ENCODE measurements at regions not wholly inside any gene's neighbourhood (a gene's known extent, or its start where the extent isn't known, plus 50 kb on each side); places are given as distances from the start of the nearest gene placed in this dataset.
A peak's percentile ranks its signal among the peaks of the same experiment; 100 is the strongest.
"Not testable (repeated sequence)": the region's sequence is repeated elsewhere in the genome, so short reads cannot be mapped to it uniquely, and the experiment has no call there.

GRCh38 chr5:56729488-56729887, 85.9 kb upstream of the MAP3K1 start:
- H3K36me3 ChIP-seq: no peaks in the 10 kb centered on the region
- no peaks in the 10 kb centered on the region for H3K27me3 ChIP-seq (replicated peaks; ENCODE audit: insufficient read depth)
- H3K4me3 ChIP-seq: no peak overlapping the region
- no peak overlapping the region for H3K27ac ChIP-seq
- peaks cover 0 to 9% of the 10 kb centered on the region in 2 donors for H3K4me1 ChIP-seq (ENCODE audit: control insufficient read depth in 1 of 2, low read depth in 2 of 2)
- no peak for DNase-seq (ENCODE audit: low spot score)
- no peaks in the 10 kb centered on the region for H3K9me3 ChIP-seq
- TF ChIP-seq CTCF (IDR thresholded peaks at IDR 0.05): no peak
- ATAC-seq (ENCODE audit: insufficient number of reproducible peaks, low FRiP score, low read depth): no peak

GRCh38 chr5:56725711-56726411, 89.5 kb upstream of the MAP3K1 start:
- no peak for TF ChIP-seq CTCF (IDR thresholded peaks at IDR 0.05)
- DNase-seq (ENCODE audit: low spot score): no peak
- H3K27ac ChIP-seq: no peak overlapping the region
- ATAC-seq (ENCODE audit: insufficient number of reproducible peaks, low FRiP score, low read depth): no peak
- no peaks in the 10 kb centered on the region for H3K27me3 ChIP-seq (replicated peaks; ENCODE audit: insufficient read depth)
- H3K9me3 ChIP-seq: no peaks in the 10 kb centered on the region
- H3K4me1 ChIP-seq (ENCODE audit: control insufficient read depth in 1 of 2, low read depth in 2 of 2): no peaks in the 10 kb centered on the region
- no peak overlapping the region for H3K4me3 ChIP-seq
- no peaks in the 10 kb centered on the region for H3K36me3 ChIP-seq

- not testable (repeated sequence) for H3K27ac ChIP-seq; DNase-seq (ENCODE audit: low spot score); H3K27me3 ChIP-seq (replicated peaks; ENCODE audit: insufficient read depth); H3K36me3 ChIP-seq; H3K4me1 ChIP-seq (ENCODE audit: control insufficient read depth in 1 of 2, low read depth in 2 of 2); H3K9me3 ChIP-seq; H3K4me3 ChIP-seq; ATAC-seq (ENCODE audit: insufficient number of reproducible peaks, low FRiP score, low read depth)
Measured at GRCh38 chr5:56724857-56725256, 90.5 kb upstream of the MAP3K1 start.

GRCh38 chr5:56722317-56722716, 93.0 kb upstream of the MAP3K1 start:
- DNase-seq (ENCODE audit: low spot score) (no peak), ATAC-seq (ENCODE audit: insufficient number of reproducible peaks, low FRiP score, low read depth) (no peak)
- Histone ChIP-seq H3K4me1 (ENCODE audit: control insufficient read depth in 1 of 2, low read depth in 2 of 2) (peaks cover 0 to 1% of the 10 kb centered on the region in 2 donors), H3K4me3 (no peak overlapping the region), H3K9me3 (no peaks in the 10 kb centered on the region), H3K36me3 (no peaks in the 10 kb centered on the region), H3K27ac (no peak overlapping the region), H3K27me3 (replicated peaks; ENCODE audit: insufficient read depth) (no peaks in the 10 kb centered on the region)
- TF ChIP-seq CTCF (IDR thresholded peaks at IDR 0.05): no peak

- Histone ChIP-seq H3K36me3 (no peaks in the 10 kb centered on the region), H3K9me3 (no peaks in the 10 kb centered on the region), H3K4me1 (ENCODE audit: control insufficient read depth in 1 of 2, low read depth in 2 of 2) (peaks cover 0 to 14% of the 10 kb centered on the region in 2 donors), H3K4me3 (peak overlapping the region; percentile 57), H3K27me3 (replicated peaks; ENCODE audit: insufficient read depth) (no peaks in the 10 kb centered on the region), H3K27ac (no peak overlapping the region)
- DNase-seq (ENCODE audit: low spot score) (no peak), ATAC-seq (ENCODE audit: insufficient number of reproducible peaks, low FRiP score, low read depth) (no peak)
- no peak for TF ChIP-seq CTCF (IDR thresholded peaks at IDR 0.05)
Measured at GRCh38 chr5:56717253-56717987, 97.9 kb upstream of the MAP3K1 start.

All from thoracic aorta (tissue), 2 donors.